ENCODE measurements at regions not wholly inside any gene's neighbourhood (a gene's known extent, or its start where the extent isn't known, plus 50 kb on each side); places are given as distances from the start of the nearest gene placed in this dataset.

DNA sequence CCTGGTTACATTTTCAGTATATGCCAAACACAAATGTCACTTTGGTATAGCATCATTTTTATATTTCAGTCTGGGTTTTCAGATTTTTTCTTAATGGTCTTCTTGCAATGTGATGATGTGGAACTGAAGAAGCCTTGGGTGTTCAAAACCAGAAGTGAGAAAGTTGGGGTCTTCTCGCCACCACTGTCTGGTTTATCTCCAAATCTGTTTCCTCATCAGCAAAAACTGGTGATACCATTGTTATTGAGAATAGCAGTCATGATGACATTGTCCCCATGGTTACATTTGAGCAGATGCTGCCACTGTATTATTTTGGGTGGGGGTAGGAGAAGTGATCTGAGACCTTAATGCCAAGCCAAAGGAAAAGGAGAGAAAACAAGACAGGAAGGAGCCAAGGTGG, 85.9 kb upstream of the MAP3K1 start:
- TF ChIP-seq EZH2 (IDR thresholded peaks at IDR 0.05; ENCODE audit: insufficient read depth, poor library complexity, severe bottlenecking): no peak
- no peak for TF ChIP-seq EZH2phosphoT487 (IDR thresholded peaks at IDR 0.05; ENCODE audit: insufficient read depth, low read depth)

All from GM23248 (cell line).